ENCODE measurements at regions not wholly inside any gene's neighbourhood (a gene's known extent, or its start where the extent isn't known, plus 50 kb on each side); places are given as distances from the start of the nearest gene placed in this dataset. TPM values are rescaled to one million over a fixed set of nuclear protein-coding genes. Genes with fewer than 3 reads are reported as not detected.

DNA sequence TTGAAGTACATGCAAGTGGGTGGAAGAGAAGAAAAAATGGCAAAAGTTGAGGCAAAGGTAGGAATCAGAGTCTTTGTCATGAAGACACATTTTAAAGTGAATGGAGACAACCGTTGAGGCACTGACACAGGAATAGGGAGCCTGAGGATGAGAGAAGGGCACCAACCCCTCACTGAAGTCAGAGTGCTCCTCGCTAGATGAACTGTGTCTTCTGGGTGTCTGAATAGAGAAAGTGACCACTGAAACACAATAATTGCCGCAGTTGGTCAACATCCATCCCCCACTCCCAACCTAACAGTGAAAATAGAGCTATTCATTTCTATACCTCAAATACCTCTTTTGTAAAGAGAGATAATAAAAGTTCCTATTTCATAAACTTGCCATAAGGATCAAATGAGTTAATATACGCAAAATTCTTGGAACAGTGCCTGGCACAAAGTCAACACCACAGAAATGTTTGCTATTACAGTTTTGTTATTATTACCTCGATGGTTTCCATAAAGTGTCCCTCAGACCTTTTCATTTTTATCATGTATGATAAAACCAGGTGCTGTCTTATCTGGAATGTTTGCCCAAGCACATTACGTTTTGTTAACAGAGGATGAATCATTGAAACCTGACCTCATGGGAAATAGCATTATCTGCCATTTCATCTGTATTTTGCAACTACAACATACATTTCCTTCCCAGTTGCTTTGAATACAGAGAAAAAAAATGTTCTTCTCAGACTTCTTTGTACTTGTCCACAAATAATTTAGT, 61.8 kb upstream of the SP4 start:
- DNase-seq = no peak

DNA sequence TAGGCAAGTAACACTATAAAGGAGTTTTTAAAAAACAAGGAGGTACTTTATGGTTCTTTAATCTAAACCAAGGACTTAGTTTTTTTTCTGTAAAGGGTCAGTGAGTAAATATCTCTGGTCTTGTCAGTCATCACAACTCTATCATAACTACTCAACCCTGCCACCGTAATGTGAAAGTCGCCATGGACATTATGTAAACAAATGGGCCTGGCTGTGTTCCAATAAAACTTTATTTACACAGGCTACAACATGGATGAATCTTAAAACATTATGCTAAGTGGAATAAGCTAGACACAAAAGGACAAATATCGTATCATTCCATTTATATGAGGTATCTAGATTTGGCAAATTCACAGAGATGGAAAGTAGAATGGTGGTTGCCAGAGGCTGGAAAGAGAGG, 60.8 kb upstream of the SP4 start:
- no peak for DNase-seq

DNA sequence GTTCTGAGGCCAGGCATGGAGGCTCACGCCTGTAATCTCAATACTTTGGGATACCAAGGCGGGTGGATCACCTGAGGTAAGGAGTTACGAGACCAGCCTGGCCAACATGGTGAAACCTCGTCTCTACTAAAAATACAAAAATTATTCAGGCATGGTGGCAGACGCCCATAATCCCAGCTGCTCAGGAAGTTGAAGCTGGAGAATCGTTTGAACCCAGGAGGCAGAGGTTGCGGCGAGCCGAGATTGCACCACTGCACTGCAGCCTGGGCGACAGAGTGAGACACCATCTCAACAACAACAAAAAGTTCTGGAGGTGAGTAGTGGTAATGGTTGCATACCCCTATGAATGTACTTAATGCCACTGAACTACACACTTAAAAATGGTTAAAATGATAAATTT, 60.3 kb upstream of the SP4 start:
- DNase-seq = no peak

DNA sequence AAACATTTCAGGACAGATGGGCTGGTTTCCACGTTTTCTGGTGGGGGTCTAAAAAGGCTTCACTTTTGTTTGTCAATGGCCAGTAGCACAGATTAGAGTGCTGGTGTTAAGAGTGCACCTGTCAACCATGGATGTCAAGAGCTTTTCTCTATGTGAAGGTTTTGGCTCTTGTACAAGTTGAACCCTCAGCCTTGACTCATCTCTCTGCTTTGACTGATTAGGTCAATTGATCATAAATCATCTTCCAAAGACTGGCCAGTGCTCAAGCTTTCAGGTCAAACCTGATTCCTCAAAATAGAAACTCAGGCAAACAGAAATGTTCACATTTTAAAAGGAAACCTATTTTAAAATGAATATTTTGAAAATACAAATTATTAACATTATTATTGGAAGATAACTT, 59.6 kb upstream of the SP4 start:
- no peak for DNase-seq

DNA sequence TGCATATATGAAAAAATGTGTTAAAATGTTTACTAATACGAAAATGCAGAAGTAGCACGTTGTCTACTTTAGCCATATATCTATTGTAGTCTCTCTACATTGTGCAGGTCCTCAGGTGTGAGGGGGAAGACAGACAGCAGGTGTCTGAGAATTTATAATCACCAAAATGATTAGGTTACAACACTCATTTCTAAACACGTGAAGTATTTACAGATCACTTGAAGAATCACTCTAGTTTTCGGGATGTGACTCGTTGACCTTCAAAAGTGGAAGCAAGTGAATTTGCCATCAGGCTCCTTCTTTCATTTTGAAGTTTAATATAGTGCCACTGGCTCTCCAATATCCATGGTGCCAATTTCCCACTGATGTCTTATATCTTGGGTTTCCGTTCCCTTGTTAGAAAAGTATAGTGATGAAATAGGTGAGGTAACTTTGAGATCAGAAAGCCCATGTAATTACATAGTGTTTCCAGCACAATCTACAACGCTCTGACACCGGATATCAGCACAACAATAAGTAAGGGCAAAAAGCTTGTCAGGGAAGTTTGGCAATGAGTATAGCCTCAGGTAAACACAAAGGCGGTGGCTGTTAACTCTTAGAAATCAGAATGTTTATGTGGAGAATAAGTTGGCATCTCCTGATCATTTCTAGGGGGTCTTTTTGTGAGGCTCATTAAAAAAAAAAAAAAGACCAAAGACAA, 57.5 kb upstream of the SP4 start:
- DNase-seq = no peak

DNA sequence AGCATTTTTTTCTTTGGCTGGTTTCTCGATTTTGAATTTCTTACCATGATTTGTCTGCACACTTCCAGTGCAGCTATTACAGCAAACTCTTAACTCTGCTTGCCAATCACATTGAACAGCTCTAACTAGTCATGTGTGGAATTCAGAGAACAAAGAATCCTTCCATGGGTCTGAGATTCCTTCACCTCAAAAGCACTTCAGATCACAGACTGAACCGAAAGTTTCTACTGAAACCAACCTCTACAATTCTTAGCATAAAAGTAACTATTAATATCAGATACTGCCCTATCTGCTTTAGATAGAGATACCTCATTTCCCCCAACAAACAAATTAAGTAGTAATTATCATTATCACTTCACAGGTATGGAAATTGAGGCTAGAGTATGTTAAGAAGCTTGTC, 56.5 kb upstream of the SP4 start:
- DNase-seq = no peak

DNA sequence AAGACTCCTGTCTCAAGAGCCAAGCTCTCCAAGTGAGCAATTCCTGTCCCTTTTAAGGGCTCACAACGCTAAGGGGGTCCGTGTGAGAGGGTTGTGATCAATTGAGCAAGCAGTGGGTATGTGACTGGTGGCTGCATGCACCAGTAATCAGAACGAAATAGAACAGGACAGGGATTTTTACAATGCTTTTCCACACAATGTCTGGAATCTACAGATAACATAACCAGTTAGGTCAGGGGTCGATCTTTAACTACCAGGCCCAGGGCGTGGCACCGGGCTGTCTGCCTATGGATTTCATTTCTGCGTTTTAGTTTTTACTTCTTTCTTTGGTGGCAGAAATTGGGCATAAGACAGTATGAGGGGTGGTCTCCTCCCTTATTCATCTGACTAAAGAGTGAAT, 54.9 kb upstream of the SP4 start:
- DNase-seq = no peak

DNA sequence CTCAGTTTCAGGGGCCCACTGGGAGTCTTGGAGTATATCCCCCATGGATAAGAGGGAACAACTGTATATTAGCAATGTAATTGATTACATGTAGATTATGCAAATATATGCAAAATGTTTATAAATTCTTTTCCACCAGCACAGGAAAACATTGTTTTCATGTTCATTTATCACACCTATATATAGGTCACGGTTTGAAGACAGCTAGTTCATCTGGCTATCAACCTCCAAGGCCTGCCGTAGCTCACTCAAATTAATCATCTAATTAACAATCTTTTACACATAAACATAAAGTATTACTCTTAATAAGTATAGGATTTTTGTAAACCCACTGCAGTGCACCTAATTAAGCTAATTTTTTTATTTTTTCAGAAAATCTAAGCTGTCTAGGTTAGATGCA, 53.7 kb upstream of the SP4 start:
- DNase-seq = no peak

DNA sequence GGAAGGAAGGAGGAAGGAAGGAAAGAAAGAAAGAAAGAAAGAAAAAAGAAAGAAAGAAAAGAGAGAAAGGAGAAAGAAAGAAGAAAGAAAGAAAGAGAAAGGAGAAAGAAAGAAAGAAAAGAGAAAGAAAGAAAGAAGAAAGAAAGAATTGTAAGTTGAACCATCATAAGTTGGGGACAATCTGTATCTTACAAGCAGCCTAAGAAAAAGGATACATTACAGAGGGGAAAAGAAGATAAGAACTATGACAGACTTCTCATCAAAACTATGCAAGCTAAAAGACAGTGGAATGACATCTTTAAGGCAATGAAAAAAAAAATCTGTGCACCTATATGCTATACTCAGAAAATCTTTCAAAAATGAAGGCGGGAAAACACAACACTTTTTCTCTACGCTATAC, 50.3 kb upstream of the SP4 start:
- DNase-seq = no peak

Small RNA genes in the stretch of these regions (small RNA-seq; reads per million reads assigned to genes)
- gene RN7SL542P (ENCODE audit: low replicate concordance) = not detected

Measured in tongue (tissue), 2 donors.